GM12891 (cell line): ENCODE measurements at regions not wholly inside any gene's neighbourhood (a gene's known extent, or its start where the extent isn't known, plus 50 kb on each side); places are given as distances from the start of the nearest gene placed in this dataset.

Experiments
- PAX5 ChIP-seq: IDR thresholded peaks from 2 replicates; pipeline ENCODE4 v1.6.1; 2011; ENCODE audit warnings: low read length, moderate library complexity, mild to moderate bottlenecking; ENCODE audit not compliant: insufficient read depth, severe bottlenecking
- POLR2A ChIP-seq: IDR thresholded peaks from 2 replicates; pipeline ENCODE4 v1.6.1; 2011; ENCODE audit warnings: low read depth, low read length, control low read depth
- POLR2AphosphoS5 ChIP-seq: IDR thresholded peaks from 2 replicates; pipeline ENCODE4 v1.6.1; 2011; ENCODE audit warnings: low read depth, low read length, control low read depth
- SPI1 ChIP-seq: IDR thresholded peaks from 2 replicates; pipeline ENCODE4 v1.6.1; 2011; ENCODE audit warnings: low read depth, low read length, control low read depth
- TAF1 ChIP-seq: IDR thresholded peaks from 2 replicates; pipeline ENCODE4 v1.6.1; 2011; ENCODE audit warnings: low read depth, low read length, control low read depth

DNA sequence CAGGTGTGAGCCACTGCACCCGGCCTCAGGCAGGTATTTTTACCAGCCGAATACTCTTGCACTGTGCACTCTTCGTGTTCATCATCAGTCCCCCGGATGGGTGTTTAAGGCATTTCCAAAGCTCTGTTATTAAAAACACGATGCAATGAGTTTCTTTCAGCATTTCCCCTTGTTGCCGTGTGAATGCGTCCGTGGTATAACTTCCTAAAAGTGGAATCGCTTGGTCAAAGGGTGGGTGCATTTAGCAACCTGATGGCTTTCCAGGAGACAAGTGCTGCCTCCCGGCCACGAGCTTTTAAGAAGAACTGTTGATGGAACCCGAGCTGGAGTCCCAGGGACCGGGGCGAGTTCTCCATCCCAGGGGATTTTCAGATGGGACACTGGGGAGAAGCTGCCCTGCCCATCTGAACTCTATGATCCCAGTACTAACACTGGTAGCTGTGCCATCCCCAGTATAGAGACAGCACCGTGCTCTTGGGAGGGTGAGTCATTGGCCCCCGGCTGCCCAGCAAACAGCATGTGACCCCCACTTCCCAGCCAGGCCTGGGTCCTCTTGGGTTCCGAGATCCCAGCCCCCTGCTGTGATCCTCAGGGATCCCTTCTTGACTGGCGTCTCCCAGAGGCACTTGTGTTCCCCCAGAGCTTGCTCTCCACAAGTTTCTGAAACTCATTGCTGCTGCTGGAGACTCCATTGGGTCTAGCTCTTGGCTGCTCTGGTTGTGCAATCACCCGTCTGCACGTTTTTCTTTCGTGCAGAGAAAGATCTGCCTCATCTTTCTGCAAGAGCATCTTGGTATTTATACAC is 169.5 kb upstream of the IER5L start:
- TF ChIP-seq POLR2A (no peak), POLR2AphosphoS5 (no peak), TAF1 (no peak), SPI1 (no peak), PAX5 (no peak)
